ENCODE measurements at regions not wholly inside any gene's neighbourhood (a gene's known extent, or its start where the extent isn't known, plus 50 kb on each side); places are given as distances from the start of the nearest gene placed in this dataset.

GRCh38 chr5:96280946-96281393 is 152.1 kb downstream of the PCSK1 start:
- TF ChIP-seq CTCF (conservative IDR thresholded peaks at IDR 0.05) = no peak
- no peak for TF ChIP-seq EZH2 (IDR thresholded peaks at IDR 0.05; ENCODE audit: low read depth)
